ENCODE measurements at regions not wholly inside any gene's neighbourhood (a gene's known extent, or its start where the extent isn't known, plus 50 kb on each side); places are given as distances from the start of the nearest gene placed in this dataset.

DNA sequence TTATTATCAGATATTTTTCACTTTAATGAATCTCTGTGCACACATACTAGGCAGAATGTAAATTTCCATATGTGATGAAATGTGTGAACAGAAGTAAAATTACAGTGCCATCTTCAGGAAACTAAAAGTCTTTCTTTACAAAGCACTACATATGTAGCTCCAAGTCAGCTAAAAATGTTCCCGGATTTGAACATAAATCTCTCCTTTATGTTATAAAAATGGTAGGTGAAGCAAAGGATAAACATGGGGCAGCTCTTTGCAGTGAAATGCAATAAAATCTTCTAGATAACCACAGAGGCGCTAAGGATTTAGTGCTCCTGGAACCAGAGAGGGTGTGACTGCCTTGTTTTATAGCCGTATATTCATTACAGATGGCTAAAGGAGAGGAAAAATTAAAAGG is 104.9 kb upstream of the C7orf33 start:
- no peaks in the 10 kb centered on the region for H3K36me3 ChIP-seq (replicated peaks; ENCODE audit: insufficient read depth, low read depth)
- peak; percentile 18 for DNase-seq (ENCODE audit: low spot score)
- no peaks in the 10 kb centered on the region for H3K79me2 ChIP-seq
- no peaks in the 10 kb centered on the region for H3K9me3 ChIP-seq (ENCODE audit: low read depth)
- 34% methylated on average over 3 of the region's 3 CpGs for WGBS (ENCODE audit: low lambda C conversion rate, missing lambda C conversion rate)
- TF ChIP-seq EZH2 (IDR thresholded peaks at IDR 0.05; ENCODE audit: borderline replicate concordance) (no peak), EZH2phosphoT487 (IDR thresholded peaks at IDR 0.05; ENCODE audit: low read depth, severe bottlenecking, unreplicated experiment) (no peak)
- TF ChIP-seq, protein P1, sequence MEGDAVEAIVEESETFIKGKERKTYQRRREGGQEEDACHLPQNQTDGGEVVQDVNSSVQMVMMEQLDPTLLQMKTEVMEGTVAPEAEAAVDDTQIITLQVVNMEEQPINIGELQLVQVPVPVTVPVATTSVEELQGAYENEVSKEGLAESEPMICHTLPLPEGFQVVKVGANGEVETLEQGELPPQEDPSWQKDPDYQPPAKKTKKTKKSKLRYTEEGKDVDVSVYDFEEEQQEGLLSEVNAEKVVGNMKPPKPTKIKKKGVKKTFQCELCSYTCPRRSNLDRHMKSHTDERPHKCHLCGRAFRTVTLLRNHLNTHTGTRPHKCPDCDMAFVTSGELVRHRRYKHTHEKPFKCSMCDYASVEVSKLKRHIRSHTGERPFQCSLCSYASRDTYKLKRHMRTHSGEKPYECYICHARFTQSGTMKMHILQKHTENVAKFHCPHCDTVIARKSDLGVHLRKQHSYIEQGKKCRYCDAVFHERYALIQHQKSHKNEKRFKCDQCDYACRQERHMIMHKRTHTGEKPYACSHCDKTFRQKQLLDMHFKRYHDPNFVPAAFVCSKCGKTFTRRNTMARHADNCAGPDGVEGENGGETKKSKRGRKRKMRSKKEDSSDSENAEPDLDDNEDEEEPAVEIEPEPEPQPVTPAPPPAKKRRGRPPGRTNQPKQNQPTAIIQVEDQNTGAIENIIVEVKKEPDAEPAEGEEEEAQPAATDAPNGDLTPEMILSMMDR (IDR thresholded peaks at IDR 0.05; ENCODE audit: poor library complexity) = peak; percentile 55
- H3K4me3 ChIP-seq = no peak overlapping the region
- H3K27ac ChIP-seq = peak overlapping the region; percentile 28
- no peaks in the 10 kb centered on the region for H3K9me2 ChIP-seq (replicated peaks; ENCODE audit: insufficient read depth)
- peaks cover 10% of the 10 kb centered on the region for H3K4me1 ChIP-seq (ENCODE audit: insufficient read depth)
- peak overlapping the region; percentile 12 for H3K4me2 ChIP-seq
- H4K20me1 ChIP-seq (ENCODE audit: insufficient read depth, poor library complexity, severe bottlenecking) = no peaks in the 10 kb centered on the region
- no peaks in the 10 kb centered on the region for H3K27me3 ChIP-seq
- H2AFZ ChIP-seq = no peak overlapping the region

DNA sequence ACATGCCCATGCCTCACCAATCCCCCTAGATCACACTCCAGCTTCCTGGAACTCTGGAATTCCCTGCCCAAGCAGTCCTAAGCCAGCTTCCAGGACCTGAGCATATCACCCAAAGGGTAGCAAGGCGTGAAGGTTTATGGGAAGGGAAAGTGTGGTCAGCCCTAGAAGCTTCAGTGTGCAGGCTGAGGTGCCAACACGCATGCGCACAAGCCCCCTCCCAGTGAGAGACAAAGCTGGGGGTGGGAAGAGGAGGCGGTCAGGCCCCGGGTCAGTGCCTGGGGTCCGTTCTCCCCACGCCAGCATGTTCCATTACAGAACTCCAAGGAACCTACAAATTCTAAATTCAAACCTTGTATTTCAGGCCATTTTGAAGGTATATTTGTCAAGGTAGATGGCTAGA is 103.6 kb upstream of the C7orf33 start:
- 95% methylated on average over 7 of the region's 7 CpGs for WGBS (ENCODE audit: low lambda C conversion rate, missing lambda C conversion rate)
- H3K4me1 ChIP-seq (ENCODE audit: insufficient read depth) = peaks cover 4% of the 10 kb centered on the region
- H3K79me2 ChIP-seq = no peaks in the 10 kb centered on the region
- no peak overlapping the region for H3K27ac ChIP-seq
- no peak overlapping the region for H2AFZ ChIP-seq
- no peaks in the 10 kb centered on the region for H4K20me1 ChIP-seq (ENCODE audit: insufficient read depth, poor library complexity, severe bottlenecking)
- no peaks in the 10 kb centered on the region for H3K36me3 ChIP-seq (replicated peaks; ENCODE audit: insufficient read depth, low read depth)
- H3K9me3 ChIP-seq (ENCODE audit: low read depth) = no peaks in the 10 kb centered on the region
- no peak for TF ChIP-seq EZH2phosphoT487 (IDR thresholded peaks at IDR 0.05; ENCODE audit: low read depth, severe bottlenecking, unreplicated experiment)
- TF ChIP-seq EZH2 (IDR thresholded peaks at IDR 0.05; ENCODE audit: borderline replicate concordance) = no peak
- TF ChIP-seq, protein P1 (IDR thresholded peaks at IDR 0.05; ENCODE audit: poor library complexity) = no peak
- no peaks in the 10 kb centered on the region for H3K27me3 ChIP-seq
- H3K4me2 ChIP-seq = no peak overlapping the region
- no peaks in the 10 kb centered on the region for H3K9me2 ChIP-seq (replicated peaks; ENCODE audit: insufficient read depth)
- no peak for DNase-seq (ENCODE audit: low spot score)
- no peak overlapping the region for H3K4me3 ChIP-seq

DNA sequence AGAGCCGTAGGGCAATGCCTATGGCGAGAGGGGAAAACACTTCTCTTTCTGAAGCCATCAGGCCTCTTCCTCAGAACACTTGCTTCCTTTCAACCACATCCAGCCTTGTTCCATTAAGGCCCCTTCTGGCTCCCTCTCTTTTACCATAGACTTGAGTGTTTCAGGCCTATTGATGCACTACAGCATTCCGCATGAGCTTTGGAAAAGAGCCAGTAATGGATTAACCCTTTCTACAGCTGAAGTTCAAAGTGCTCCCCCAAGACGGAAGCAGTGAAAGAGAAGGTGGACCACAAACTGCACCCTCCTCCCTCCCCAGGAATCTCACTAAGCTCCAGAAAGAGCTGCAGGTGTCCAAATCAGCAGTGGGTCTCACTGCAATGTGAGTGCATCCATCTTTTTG is 102.7 kb upstream of the C7orf33 start:
- no peaks in the 10 kb centered on the region for H3K4me1 ChIP-seq (ENCODE audit: insufficient read depth)
- TF ChIP-seq EZH2phosphoT487 (IDR thresholded peaks at IDR 0.05; ENCODE audit: low read depth, severe bottlenecking, unreplicated experiment) (no peak), EZH2 (IDR thresholded peaks at IDR 0.05; ENCODE audit: borderline replicate concordance) (no peak)
- TF ChIP-seq, protein P1 (IDR thresholded peaks at IDR 0.05; ENCODE audit: poor library complexity) = no peak
- no peak overlapping the region for H3K4me3 ChIP-seq
- no peaks in the 10 kb centered on the region for H3K27me3 ChIP-seq
- H3K9me3 ChIP-seq (ENCODE audit: low read depth) = no peaks in the 10 kb centered on the region
- no peaks in the 10 kb centered on the region for H4K20me1 ChIP-seq (ENCODE audit: insufficient read depth, poor library complexity, severe bottlenecking)
- H3K27ac ChIP-seq = no peak overlapping the region
- H3K4me2 ChIP-seq = no peak overlapping the region
- H2AFZ ChIP-seq = no peak overlapping the region
- 83% methylated on average over 4 of the region's 4 CpGs for WGBS (ENCODE audit: low lambda C conversion rate, missing lambda C conversion rate)
- DNase-seq (ENCODE audit: low spot score) = no peak
- no peaks in the 10 kb centered on the region for H3K36me3 ChIP-seq (replicated peaks; ENCODE audit: insufficient read depth, low read depth)
- H3K9me2 ChIP-seq (replicated peaks; ENCODE audit: insufficient read depth) = no peaks in the 10 kb centered on the region
- no peaks in the 10 kb centered on the region for H3K79me2 ChIP-seq

DNA sequence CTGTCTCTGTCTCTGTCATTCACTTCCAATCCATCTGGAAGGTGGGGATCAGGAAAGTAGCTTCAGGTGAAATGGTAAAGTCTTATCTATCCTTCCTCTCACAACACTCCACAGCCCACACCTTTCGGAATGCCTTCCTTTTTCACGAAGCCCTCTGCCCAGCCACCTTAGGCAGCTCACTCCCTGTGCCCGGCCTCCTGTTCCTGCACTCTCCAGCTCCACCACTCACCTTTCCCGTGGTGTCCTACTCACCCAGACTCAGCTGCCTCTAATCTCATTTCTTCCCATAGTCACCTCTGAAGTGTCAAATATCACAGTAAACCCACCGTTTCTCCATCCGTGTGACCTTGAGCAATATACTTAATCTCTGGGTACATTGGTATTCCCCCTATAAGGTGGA is 100.9 kb upstream of the C7orf33 start:
- Histone ChIP-seq H2AFZ (no peak overlapping the region), H3K4me1 (ENCODE audit: insufficient read depth) (no peaks in the 10 kb centered on the region), H3K4me2 (no peak overlapping the region), H3K9me3 (ENCODE audit: low read depth) (no peaks in the 10 kb centered on the region), H3K9me2 (replicated peaks; ENCODE audit: insufficient read depth) (no peaks in the 10 kb centered on the region), H3K36me3 (replicated peaks; ENCODE audit: insufficient read depth, low read depth) (no peaks in the 10 kb centered on the region), H4K20me1 (ENCODE audit: insufficient read depth, poor library complexity, severe bottlenecking) (no peaks in the 10 kb centered on the region), H3K4me3 (no peak overlapping the region), H3K27me3 (no peaks in the 10 kb centered on the region), H3K79me2 (no peaks in the 10 kb centered on the region), H3K27ac (no peak overlapping the region)
- TF ChIP-seq, protein P1 (IDR thresholded peaks at IDR 0.05; ENCODE audit: poor library complexity) = no peak
- TF ChIP-seq EZH2phosphoT487 (IDR thresholded peaks at IDR 0.05; ENCODE audit: low read depth, severe bottlenecking, unreplicated experiment) (no peak), EZH2 (IDR thresholded peaks at IDR 0.05; ENCODE audit: borderline replicate concordance) (no peak)
- WGBS (ENCODE audit: low lambda C conversion rate, missing lambda C conversion rate) = 70% methylated on average over 6 of the region's 6 CpGs
- no peak for DNase-seq (ENCODE audit: low spot score)
